GM19238 (cell line): ENCODE measurements at regions not wholly inside any gene's neighbourhood (a gene's known extent, or its start where the extent isn't known, plus 50 kb on each side); places are given as distances from the start of the nearest gene placed in this dataset.
"Not testable (repeated sequence)": the region's sequence is repeated elsewhere in the genome, so short reads cannot be mapped to it uniquely, and the experiment has no call there.

Source experiments
- DNase-seq: peaks from one replicate; pipeline ENCODE4 v3.0.0; 2011; ENCODE audit warnings: low spot score; ENCODE audit not compliant: insufficient read length

- no peak for DNase-seq
Observed at GRCh38 chr13:44783994-44784707, 205.1 kb downstream of the NUFIP1 start.

GRCh38 chr13:44780591-44781280 lies 204.6 kb upstream of the TSC22D1 start:
- DNase-seq = no peak

- DNase-seq = no peak
Observed at GRCh38 chr13:44778761-44779484, 202.8 kb upstream of the TSC22D1 start.

- not testable (repeated sequence) for DNase-seq
Observed at GRCh38 chr13:44775290-44775689, 199.2 kb upstream of the TSC22D1 start.

GRCh38 chr13:44770951-44771350 lies 194.8 kb upstream of the TSC22D1 start:
- no peak for DNase-seq

- DNase-seq = no peak
Observed at GRCh38 chr13:44769686-44770085, 193.6 kb upstream of the TSC22D1 start.

- no peak for DNase-seq
Observed at GRCh38 chr13:44768775-44769581, 192.8 kb upstream of the TSC22D1 start.

GRCh38 chr13:44768239-44768638 lies 192.1 kb upstream of the TSC22D1 start:
- no peak for DNase-seq

GRCh38 chr13:44765001-44765471 lies 188.9 kb upstream of the TSC22D1 start:
- DNase-seq = no peak

- DNase-seq = no peak
Observed at GRCh38 chr13:44764302-44764692, 188.2 kb upstream of the TSC22D1 start.

GRCh38 chr13:44763615-44764301 lies 187.6 kb upstream of the TSC22D1 start:
- no peak for DNase-seq

- DNase-seq = no peak
Observed at GRCh38 chr13:44762911-44763310, 186.8 kb upstream of the TSC22D1 start.

- DNase-seq = no peak
Observed at GRCh38 chr13:44760434-44760833, 184.3 kb upstream of the TSC22D1 start.

- DNase-seq = no peak
Observed at GRCh38 chr13:44759384-44760360, 183.5 kb upstream of the TSC22D1 start.

- DNase-seq = no peak
Observed at GRCh38 chr13:44758630-44759383, 182.7 kb upstream of the TSC22D1 start.

GRCh38 chr13:44757671-44758070 lies 181.5 kb upstream of the TSC22D1 start:
- no peak for DNase-seq

GRCh38 chr13:44756276-44756810 lies 180.2 kb upstream of the TSC22D1 start:
- no peak for DNase-seq

- no peak for DNase-seq
Observed at GRCh38 chr13:44755872-44756271, 179.7 kb upstream of the TSC22D1 start.

GRCh38 chr13:44752164-44752563 lies 176.0 kb upstream of the TSC22D1 start:
- DNase-seq = no peak
